LNCAP (cell line): ENCODE measurements at regions not wholly inside any gene's neighbourhood (a gene's known extent, or its start where the extent isn't known, plus 50 kb on each side); places are given as distances from the start of the nearest gene placed in this dataset.

Experiments
- TF ChIP-seq, protein P1 (sequence below): fragments of 450-650 bp; IDR thresholded peaks from 2 replicates; pipeline ENCODE4 v1.5.1; 2017; ENCODE audit warnings: mild to moderate bottlenecking

DNA sequence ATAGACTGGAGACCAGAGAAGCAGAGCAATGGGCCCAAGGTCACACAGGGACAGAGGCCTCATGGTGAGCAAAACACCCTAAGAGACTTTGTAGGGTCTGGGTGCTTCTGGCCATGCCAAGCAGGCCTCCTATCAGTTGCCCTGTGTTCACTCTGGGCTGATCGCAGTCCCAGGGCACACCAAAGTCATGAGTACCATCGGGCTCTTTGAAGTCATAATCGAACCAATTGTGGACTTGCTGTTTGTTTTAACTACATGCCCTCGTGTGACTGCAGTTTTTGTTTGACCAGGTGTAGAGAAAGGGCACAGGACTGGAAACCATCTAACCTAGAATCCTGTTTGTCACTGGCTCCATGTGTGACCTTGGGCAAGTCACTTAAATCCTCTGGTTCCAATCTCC lies 172.5 kb upstream of the CPEB2 start:
- TF ChIP-seq, protein P1, sequence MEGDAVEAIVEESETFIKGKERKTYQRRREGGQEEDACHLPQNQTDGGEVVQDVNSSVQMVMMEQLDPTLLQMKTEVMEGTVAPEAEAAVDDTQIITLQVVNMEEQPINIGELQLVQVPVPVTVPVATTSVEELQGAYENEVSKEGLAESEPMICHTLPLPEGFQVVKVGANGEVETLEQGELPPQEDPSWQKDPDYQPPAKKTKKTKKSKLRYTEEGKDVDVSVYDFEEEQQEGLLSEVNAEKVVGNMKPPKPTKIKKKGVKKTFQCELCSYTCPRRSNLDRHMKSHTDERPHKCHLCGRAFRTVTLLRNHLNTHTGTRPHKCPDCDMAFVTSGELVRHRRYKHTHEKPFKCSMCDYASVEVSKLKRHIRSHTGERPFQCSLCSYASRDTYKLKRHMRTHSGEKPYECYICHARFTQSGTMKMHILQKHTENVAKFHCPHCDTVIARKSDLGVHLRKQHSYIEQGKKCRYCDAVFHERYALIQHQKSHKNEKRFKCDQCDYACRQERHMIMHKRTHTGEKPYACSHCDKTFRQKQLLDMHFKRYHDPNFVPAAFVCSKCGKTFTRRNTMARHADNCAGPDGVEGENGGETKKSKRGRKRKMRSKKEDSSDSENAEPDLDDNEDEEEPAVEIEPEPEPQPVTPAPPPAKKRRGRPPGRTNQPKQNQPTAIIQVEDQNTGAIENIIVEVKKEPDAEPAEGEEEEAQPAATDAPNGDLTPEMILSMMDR, result no peak

DNA sequence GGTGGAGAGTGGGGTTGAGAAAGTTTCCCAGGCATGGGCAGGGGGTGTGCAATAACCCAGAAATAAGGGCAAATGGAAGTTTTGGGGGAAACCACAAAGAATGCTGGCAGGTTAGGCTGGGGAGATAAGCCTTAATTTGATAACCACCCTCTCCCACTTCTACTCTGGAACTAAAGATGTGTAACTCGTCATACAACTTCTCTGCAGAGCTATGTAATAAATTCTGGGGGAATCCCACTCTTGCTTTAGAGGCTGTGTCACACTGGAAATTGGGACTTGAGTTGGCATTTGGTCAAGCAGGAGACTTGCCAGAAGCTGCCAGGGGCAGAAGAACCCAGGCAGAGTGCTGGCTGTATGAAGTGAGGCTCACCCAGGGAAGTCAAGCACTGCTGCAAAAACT lies 170.9 kb upstream of the CPEB2 start:
- TF ChIP-seq, protein P1, result no peak

DNA sequence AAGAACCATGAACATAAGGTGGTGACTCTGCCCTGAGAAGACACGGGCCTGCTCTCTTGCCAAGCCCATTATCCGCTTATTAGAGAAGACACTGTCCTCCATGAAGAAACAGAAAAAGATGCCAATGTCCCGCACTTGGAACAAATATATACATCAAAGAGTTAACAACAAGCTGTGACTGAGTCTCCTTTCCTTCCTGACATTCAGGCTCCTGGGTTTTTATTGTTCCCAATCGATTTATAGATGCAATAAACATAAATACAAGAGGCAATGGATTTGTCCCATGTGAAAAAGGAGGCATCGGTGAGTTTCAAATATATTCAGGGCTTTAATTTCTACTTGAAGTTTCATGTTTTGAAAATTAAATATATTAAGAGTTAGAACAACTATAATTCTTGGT lies 169.2 kb upstream of the CPEB2 start:
- TF ChIP-seq, protein P1, result no peak

DNA sequence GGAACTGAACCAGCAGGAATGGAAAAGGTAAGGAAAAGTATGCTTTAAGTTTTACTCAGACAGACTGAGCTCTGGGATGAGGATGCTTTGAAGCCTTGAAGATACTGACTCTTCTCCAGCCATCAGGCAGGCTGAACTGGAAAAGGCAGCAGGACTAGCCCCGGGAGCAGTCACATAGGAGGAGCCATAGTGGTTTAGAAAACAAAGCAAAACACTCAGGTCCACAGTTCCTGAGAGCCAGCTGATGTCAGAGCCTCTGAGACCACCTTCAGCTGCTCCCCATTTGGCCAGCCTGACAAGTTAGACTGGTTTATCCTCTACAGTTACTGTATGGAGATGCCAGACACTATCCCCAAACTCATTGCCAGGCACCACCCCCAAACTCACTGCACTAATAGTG lies 167.9 kb upstream of the CPEB2 start:
- TF ChIP-seq, protein P1, result no peak

DNA sequence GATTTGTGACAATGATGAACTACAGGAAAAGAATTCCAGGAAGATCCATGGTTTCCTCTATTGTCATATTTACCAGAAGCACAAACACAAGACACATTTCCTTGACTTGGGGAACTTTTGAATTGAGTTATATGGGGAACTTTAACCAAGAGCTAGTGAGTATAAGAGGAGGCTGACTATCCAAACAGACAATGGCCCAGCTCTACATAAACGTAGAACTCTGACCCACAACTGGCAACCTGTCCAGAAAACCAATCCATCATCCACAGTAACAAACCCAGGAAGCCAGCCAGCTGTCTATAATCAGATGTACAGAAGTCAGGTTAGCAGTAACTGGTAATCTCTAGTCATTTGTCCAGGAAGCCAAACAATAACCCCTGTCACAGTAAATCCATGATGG lies 167.0 kb upstream of the CPEB2 start:
- TF ChIP-seq, protein P1, result no peak

DNA sequence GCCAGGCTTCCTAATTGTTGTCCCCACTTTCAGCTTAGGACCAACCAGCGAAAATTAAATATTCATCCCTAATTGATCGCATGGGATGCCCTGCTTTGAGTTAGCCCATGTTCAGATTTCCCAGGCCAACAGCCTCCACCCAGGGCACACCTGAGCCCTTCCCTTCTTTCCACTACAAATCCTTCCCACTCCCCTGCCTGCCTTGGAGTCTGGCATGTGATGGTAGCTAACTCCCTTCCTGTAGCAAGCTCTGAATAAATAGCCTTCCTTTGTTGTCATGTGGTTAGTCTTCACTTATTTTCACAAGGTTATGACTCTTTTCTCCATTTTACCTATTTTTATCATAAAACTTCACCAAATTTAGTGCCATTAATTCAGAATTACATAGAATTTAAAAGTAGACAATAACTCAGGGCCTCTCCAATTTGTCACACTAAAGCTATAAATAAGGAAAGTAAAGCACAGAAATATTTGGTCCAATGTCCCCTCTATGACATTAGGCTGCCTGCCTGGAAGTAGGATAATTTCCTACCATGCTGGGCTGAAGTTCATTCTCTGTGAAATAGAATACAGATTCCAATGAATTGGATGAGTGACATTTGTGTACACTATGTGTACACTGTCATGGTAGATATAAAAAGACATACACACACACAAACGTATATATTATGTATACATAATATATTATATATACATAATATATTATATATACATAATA lies 166.4 kb upstream of the CPEB2 start:
- TF ChIP-seq, protein P1, result no peak

DNA sequence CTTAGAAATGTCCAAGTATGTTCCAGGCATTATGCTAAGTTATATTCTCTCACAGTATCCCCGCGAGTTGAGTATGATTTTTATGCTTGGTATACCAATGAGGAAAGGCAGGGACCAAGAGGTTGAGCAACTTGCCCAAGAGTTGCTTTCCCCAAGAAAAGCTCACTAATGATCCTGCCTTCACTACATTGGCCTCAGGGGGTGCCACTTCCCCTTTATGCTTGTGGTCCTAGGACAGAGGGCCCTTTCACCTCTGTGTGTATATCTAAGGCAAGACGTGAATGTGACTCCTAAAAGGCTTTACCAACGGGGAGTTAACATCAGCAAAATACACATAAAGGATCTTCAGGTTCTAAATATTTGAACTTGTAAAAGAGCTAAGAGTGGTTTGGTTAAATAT lies 164.4 kb upstream of the CPEB2 start:
- TF ChIP-seq, protein P1, result no peak
